Esophagus squamous epithelium (tissue), 4 donors: ENCODE measurements at regions not wholly inside any gene's neighbourhood (a gene's known extent, or its start where the extent isn't known, plus 50 kb on each side); places are given as distances from the start of the nearest gene placed in this dataset.

ENCODE experiments used
- CTCF ChIP-seq, 6 experiments: fragments of 450-650 bp in 4 of 6; fragments of 200-600 bp in 2 of 6; sonication (generic) in 2 of 6; IDR thresholded peaks; one replicate each; pipeline ENCODE4 v1.5.1; 2016 to 2019; ENCODE audit warnings: antibody characterized with exemption in 6 of 6, mild to moderate bottlenecking in 4 of 6, moderate library complexity in 4 of 6
- POLR2A ChIP-seq, 4 donors: fragments of 450-650 bp; IDR thresholded peaks; one replicate each; pipeline ENCODE4 v1.6.1; 2017; ENCODE audit warnings: antibody characterized with exemption in 4 of 4, mild to moderate bottlenecking in 4 of 4, moderate library complexity in 3 of 4

GRCh38 chr12:13552830-13553229 lies 356.3 kb downstream of the EMP1 start:
- no peak for TF ChIP-seq POLR2A (IDR thresholded peaks at IDR 0.05)
- no peak for TF ChIP-seq CTCF (IDR thresholded peaks at IDR 0.05)
